ENCODE measurements at regions not wholly inside any gene's neighbourhood (a gene's known extent, or its start where the extent isn't known, plus 50 kb on each side); places are given as distances from the start of the nearest gene placed in this dataset.
"Not testable (repeated sequence)": the region's sequence is repeated elsewhere in the genome, so short reads cannot be mapped to it uniquely, and the experiment has no call there.

DNA sequence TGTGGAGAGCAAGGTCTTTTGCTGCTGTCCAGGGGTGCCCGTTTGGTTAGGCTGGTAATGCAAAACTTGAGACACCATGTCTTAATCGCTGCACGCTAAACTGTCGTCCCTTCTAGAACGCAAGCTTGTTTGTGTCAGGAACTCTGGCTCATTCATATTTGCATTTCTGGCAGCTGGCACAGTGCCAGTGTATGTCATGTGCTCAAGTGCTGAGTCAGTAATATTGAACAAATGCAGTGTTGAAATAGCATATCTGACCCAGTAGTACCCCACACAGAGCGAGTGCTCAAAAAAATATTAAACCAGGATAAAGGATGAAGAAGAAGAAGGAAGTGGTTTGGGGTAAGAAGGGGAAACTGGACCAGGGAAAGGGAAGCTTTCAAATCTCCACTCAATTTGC is 173.4 kb downstream of the ZNF37A start:
- DNase-seq (ENCODE audit: low read depth); H3K27me3 ChIP-seq (ENCODE audit: control insufficient read depth, insufficient read depth, low read length); CTCF ChIA-PET; POLR2A ChIA-PET; H3K4me3 ChIP-seq (ENCODE audit: low read depth, low read length); H3K36me3 ChIP-seq (ENCODE audit: control insufficient read depth, insufficient read depth, low read length): not testable (repeated sequence)

- CTCF ChIA-PET; H3K36me3 ChIP-seq (ENCODE audit: control insufficient read depth, insufficient read depth, low read length); POLR2A ChIA-PET; H3K27me3 ChIP-seq (ENCODE audit: control insufficient read depth, insufficient read depth, low read length); DNase-seq (ENCODE audit: low read depth); H3K4me3 ChIP-seq (ENCODE audit: low read depth, low read length): not testable (repeated sequence)
Observed at GRCh38 chr10:38271031-38271430, 176.9 kb downstream of the ZNF37A start.

- H3K4me3 ChIP-seq (ENCODE audit: low read depth, low read length); CTCF ChIA-PET; H3K27me3 ChIP-seq (ENCODE audit: control insufficient read depth, insufficient read depth, low read length); DNase-seq (ENCODE audit: low read depth); POLR2A ChIA-PET; H3K36me3 ChIP-seq (ENCODE audit: control insufficient read depth, insufficient read depth, low read length): not testable (repeated sequence)
Observed at GRCh38 chr10:38274879-38275278, 180.7 kb downstream of the ZNF37A start.

- CTCF ChIA-PET; H3K36me3 ChIP-seq (ENCODE audit: control insufficient read depth, insufficient read depth, low read length); DNase-seq (ENCODE audit: low read depth); H3K4me3 ChIP-seq (ENCODE audit: low read depth, low read length); H3K27me3 ChIP-seq (ENCODE audit: control insufficient read depth, insufficient read depth, low read length); POLR2A ChIA-PET: not testable (repeated sequence)
Observed at GRCh38 chr10:38292560-38292959, 198.4 kb downstream of the ZNF37A start.

- H3K4me3 ChIP-seq (ENCODE audit: low read depth, low read length); POLR2A ChIA-PET; DNase-seq (ENCODE audit: low read depth); H3K27me3 ChIP-seq (ENCODE audit: control insufficient read depth, insufficient read depth, low read length); CTCF ChIA-PET; H3K36me3 ChIP-seq (ENCODE audit: control insufficient read depth, insufficient read depth, low read length): not testable (repeated sequence)
Observed at GRCh38 chr10:38310111-38310510, 216.0 kb downstream of the ZNF37A start.

- H3K4me3 ChIP-seq (ENCODE audit: low read depth, low read length); CTCF ChIA-PET; DNase-seq (ENCODE audit: low read depth); H3K27me3 ChIP-seq (ENCODE audit: control insufficient read depth, insufficient read depth, low read length); POLR2A ChIA-PET; H3K36me3 ChIP-seq (ENCODE audit: control insufficient read depth, insufficient read depth, low read length): not testable (repeated sequence)
Observed at GRCh38 chr10:38315090-38315805, 221.1 kb downstream of the ZNF37A start.

- H3K36me3 ChIP-seq (ENCODE audit: control insufficient read depth, insufficient read depth, low read length); POLR2A ChIA-PET; H3K27me3 ChIP-seq (ENCODE audit: control insufficient read depth, insufficient read depth, low read length); H3K4me3 ChIP-seq (ENCODE audit: low read depth, low read length); DNase-seq (ENCODE audit: low read depth); CTCF ChIA-PET: not testable (repeated sequence)
Observed at GRCh38 chr10:38321393-38321792, 227.3 kb downstream of the ZNF37A start.

DNA sequence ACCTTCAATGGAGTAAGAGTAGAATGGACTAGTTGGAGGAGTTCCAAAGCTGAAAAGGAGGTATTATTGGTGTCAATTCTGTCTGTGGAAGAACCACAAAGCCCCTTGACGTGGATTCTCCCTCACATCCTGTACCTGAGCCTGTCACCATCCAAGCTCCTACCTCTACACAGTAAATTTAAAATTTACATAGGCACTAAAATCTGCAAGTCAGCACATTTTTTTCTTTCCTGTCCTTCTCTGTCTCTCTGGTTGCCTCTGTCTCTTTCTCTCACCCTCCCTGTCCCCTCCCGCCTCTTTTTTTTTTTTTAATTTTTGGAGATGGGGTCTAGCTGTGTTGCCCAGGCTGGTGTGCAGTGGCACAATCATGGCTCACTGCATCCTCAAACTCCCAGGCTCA is 236.2 kb downstream of the ZNF37A start:
- POLR2A ChIA-PET; H3K36me3 ChIP-seq (ENCODE audit: control insufficient read depth, insufficient read depth, low read length); CTCF ChIA-PET; H3K27me3 ChIP-seq (ENCODE audit: control insufficient read depth, insufficient read depth, low read length); DNase-seq (ENCODE audit: low read depth); H3K4me3 ChIP-seq (ENCODE audit: low read depth, low read length): not testable (repeated sequence)

- POLR2A ChIA-PET; DNase-seq (ENCODE audit: low read depth); H3K36me3 ChIP-seq (ENCODE audit: control insufficient read depth, insufficient read depth, low read length); H3K4me3 ChIP-seq (ENCODE audit: low read depth, low read length); H3K27me3 ChIP-seq (ENCODE audit: control insufficient read depth, insufficient read depth, low read length): not testable (repeated sequence)
- CTCF ChIA-PET: interaction anchor here (0.7 kb wide), 1 partner anchor 227 kb away, joined by 5 read pairs; no protein-coding TSS in a partner anchor
Observed at GRCh38 chr10:38331106-38331505, 237.0 kb downstream of the ZNF37A start.

- H3K36me3 ChIP-seq (ENCODE audit: control insufficient read depth, insufficient read depth, low read length); H3K27me3 ChIP-seq (ENCODE audit: control insufficient read depth, insufficient read depth, low read length); CTCF ChIA-PET; H3K4me3 ChIP-seq (ENCODE audit: low read depth, low read length); DNase-seq (ENCODE audit: low read depth); POLR2A ChIA-PET: not testable (repeated sequence)
Observed at GRCh38 chr10:38333699-38334098, 239.6 kb downstream of the ZNF37A start.

- H3K27me3 ChIP-seq (ENCODE audit: control insufficient read depth, insufficient read depth, low read length); DNase-seq (ENCODE audit: low read depth); H3K36me3 ChIP-seq (ENCODE audit: control insufficient read depth, insufficient read depth, low read length); H3K4me3 ChIP-seq (ENCODE audit: low read depth, low read length); CTCF ChIA-PET; POLR2A ChIA-PET: not testable (repeated sequence)
Observed at GRCh38 chr10:38350645-38351044, 256.5 kb downstream of the ZNF37A start.

DNA sequence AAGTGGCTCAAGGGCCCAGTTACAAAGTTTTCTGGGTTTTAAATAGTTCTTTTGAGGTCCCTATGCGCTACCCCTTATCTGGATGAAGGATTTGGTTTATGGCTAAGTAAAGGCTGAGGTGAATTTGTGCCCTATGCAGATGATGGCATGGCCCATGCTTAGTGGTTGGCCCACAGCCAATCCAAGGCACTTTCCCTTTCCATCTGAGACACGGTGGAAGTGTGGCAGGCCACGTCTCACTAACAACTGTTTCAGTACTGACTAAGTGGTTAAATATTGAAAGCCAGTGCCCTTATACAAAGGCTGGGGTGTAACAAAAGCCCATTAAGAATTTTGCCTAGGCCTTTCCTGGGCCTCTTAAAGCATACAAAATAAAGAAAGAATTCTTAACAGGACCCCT is 260.3 kb downstream of the ZNF37A start:
- DNase-seq (ENCODE audit: low read depth); H3K4me3 ChIP-seq (ENCODE audit: low read depth, low read length); H3K27me3 ChIP-seq (ENCODE audit: control insufficient read depth, insufficient read depth, low read length); H3K36me3 ChIP-seq (ENCODE audit: control insufficient read depth, insufficient read depth, low read length); POLR2A ChIA-PET; CTCF ChIA-PET: not testable (repeated sequence)

DNA sequence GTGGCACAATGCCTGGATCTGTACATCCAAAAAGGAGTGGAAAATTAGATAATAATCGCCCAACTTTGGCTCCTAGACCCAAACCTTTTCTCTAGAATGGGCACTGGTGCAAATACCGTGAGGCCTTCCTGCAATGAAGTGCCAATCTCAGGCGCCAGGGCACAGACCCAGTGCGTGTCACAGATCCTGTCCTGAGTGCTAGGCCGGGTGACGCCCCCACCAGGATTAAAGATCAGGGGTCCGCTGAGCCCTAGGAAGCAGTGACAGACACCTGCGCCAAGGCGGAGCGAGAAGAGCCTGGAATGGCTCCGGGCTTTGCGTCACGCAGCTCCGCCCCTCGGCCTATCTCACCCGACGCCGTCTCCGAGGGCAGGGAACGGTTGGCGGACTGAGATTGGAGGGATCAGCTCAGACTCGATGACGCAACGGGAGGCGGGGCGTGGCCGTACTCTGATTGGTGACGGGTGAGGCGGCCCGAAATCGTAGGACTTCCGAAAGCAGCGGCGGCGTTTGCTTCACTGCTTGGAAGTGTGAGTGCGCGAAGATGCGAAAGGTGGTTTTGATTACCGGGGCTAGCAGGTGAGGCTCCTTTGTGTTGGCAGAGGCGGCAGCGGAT is 261.9 kb downstream of the ZNF37A start:
- H3K36me3 ChIP-seq (ENCODE audit: control insufficient read depth, insufficient read depth, low read length); POLR2A ChIA-PET; CTCF ChIA-PET; H3K27me3 ChIP-seq (ENCODE audit: control insufficient read depth, insufficient read depth, low read length): not testable (repeated sequence)
- peak; percentile 8 for DNase-seq (ENCODE audit: low read depth)
- peak overlapping the region; percentile 51 for H3K4me3 ChIP-seq (ENCODE audit: low read depth, low read length)

DNA sequence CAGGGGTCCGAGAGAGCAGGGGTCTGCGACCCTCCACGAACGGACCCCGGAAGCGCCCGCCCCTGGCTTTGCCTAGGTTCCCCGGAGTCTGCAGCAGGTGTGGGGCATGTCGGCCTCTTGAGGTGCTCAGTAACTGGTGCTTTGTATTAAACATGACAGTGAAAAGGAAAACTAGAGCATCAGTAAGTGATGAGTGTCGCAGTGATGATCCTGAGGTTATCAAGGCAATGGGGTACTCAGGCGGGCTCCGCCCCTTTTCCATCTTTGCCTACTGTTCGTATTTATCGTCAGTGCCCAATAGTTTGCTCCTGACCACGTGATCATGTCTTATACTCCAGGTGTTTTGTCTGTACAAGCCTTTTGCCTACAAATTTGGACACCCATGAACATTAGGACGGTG is 262.4 kb downstream of the ZNF37A start:
- H3K4me3 ChIP-seq (ENCODE audit: low read depth, low read length): peak overlapping the region; percentile 51
- POLR2A ChIA-PET; H3K36me3 ChIP-seq (ENCODE audit: control insufficient read depth, insufficient read depth, low read length); CTCF ChIA-PET; DNase-seq (ENCODE audit: low read depth); H3K27me3 ChIP-seq (ENCODE audit: control insufficient read depth, insufficient read depth, low read length): not testable (repeated sequence)

All from BJ (cell line).